ENCODE measurements at regions not wholly inside any gene's neighbourhood (a gene's known extent, or its start where the extent isn't known, plus 50 kb on each side); places are given as distances from the start of the nearest gene placed in this dataset.

DNA sequence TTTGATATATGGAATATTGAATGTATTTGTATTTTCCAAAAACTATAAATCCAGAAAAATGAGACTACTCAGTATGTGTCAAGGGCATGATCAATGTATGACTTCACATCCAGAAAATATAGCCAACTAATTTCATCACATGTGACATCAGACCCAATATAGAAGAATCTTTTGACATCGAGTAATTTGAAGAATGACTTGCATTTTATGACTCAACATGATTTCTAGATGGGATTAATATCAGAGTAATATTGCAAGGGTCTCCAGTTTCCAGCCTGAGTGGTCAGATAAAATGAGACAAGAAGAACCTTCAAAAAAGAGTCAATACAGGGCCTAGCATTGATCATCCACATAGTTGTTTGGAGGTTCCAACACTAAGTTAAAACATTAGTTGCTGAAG is 467.5 kb upstream of the PAPPA start:
- TF ChIP-seq, protein P1, sequence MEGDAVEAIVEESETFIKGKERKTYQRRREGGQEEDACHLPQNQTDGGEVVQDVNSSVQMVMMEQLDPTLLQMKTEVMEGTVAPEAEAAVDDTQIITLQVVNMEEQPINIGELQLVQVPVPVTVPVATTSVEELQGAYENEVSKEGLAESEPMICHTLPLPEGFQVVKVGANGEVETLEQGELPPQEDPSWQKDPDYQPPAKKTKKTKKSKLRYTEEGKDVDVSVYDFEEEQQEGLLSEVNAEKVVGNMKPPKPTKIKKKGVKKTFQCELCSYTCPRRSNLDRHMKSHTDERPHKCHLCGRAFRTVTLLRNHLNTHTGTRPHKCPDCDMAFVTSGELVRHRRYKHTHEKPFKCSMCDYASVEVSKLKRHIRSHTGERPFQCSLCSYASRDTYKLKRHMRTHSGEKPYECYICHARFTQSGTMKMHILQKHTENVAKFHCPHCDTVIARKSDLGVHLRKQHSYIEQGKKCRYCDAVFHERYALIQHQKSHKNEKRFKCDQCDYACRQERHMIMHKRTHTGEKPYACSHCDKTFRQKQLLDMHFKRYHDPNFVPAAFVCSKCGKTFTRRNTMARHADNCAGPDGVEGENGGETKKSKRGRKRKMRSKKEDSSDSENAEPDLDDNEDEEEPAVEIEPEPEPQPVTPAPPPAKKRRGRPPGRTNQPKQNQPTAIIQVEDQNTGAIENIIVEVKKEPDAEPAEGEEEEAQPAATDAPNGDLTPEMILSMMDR (IDR thresholded peaks at IDR 0.05; ENCODE audit: low read length), result no peak
- no peak for TF ChIP-seq EZH2 (optimal IDR thresholded peaks at IDR 0.05; ENCODE audit: low read depth, low read length)
